C4-2B (cell line): ENCODE measurements at regions not wholly inside any gene's neighbourhood (a gene's known extent, or its start where the extent isn't known, plus 50 kb on each side); places are given as distances from the start of the nearest gene placed in this dataset.

ENCODE experiments used
- CTCF ChIP-seq: fragments of 450-650 bp; conservative IDR thresholded peaks from 2 replicates; pipeline ENCODE4 v1.5.1; 2017; ENCODE audit warnings: mild to moderate bottlenecking
- ZFX ChIP-seq: fragments of 450-650 bp; IDR thresholded peaks from 2 replicates; pipeline ENCODE4 v1.6.1; 2017

GRCh38 chr7:12879139-12879538, 191.7 kb downstream of the ARL4A start:
- TF ChIP-seq CTCF (no peak), ZFX (no peak)
